ENCODE measurements at regions not wholly inside any gene's neighbourhood (a gene's known extent, or its start where the extent isn't known, plus 50 kb on each side); places are given as distances from the start of the nearest gene placed in this dataset.
A peak's percentile ranks its signal among the peaks of the same experiment; 100 is the strongest.

DNA sequence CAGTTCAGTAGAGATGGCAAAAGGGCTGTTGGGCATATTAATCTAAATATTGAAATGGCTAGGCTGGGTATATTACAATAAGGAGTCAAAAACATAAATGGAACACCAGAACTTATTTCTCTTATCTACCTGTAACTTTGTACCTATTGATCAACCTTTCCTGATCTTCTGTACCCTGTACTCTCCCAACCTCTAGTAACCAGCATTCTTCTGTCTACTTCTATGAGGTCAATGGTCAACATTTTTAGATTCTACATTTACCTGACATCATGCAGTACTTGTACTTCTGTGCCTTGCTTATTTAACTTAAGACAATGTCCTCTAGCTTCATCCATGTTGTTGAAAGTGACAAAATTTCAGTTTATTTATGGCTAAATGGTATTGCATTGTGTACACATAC, 467.3 kb downstream of the TAF11L14 start:
- no peak for DNase-seq
- Histone ChIP-seq H3K4me3 (no peak overlapping the region), H3K27me3 (no peaks in the 10 kb centered on the region), H3K36me3 (no peaks in the 10 kb centered on the region), H3K4me1 (no peaks in the 10 kb centered on the region), H3K27ac (no peak overlapping the region), H3K9me3 (no peaks in the 10 kb centered on the region)
- ATAC-seq (ENCODE audit: low FRiP score in 2 of 2): no peak
- TF ChIP-seq EP300 (IDR thresholded peaks at IDR 0.05) (no peak), POLR2AphosphoS5 (IDR thresholded peaks at IDR 0.05) (no peak), POLR2A (IDR thresholded peaks at IDR 0.05) (no peak)
- TF ChIP-seq, protein P1, sequence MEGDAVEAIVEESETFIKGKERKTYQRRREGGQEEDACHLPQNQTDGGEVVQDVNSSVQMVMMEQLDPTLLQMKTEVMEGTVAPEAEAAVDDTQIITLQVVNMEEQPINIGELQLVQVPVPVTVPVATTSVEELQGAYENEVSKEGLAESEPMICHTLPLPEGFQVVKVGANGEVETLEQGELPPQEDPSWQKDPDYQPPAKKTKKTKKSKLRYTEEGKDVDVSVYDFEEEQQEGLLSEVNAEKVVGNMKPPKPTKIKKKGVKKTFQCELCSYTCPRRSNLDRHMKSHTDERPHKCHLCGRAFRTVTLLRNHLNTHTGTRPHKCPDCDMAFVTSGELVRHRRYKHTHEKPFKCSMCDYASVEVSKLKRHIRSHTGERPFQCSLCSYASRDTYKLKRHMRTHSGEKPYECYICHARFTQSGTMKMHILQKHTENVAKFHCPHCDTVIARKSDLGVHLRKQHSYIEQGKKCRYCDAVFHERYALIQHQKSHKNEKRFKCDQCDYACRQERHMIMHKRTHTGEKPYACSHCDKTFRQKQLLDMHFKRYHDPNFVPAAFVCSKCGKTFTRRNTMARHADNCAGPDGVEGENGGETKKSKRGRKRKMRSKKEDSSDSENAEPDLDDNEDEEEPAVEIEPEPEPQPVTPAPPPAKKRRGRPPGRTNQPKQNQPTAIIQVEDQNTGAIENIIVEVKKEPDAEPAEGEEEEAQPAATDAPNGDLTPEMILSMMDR (IDR thresholded peaks at IDR 0.05): no peak

DNA sequence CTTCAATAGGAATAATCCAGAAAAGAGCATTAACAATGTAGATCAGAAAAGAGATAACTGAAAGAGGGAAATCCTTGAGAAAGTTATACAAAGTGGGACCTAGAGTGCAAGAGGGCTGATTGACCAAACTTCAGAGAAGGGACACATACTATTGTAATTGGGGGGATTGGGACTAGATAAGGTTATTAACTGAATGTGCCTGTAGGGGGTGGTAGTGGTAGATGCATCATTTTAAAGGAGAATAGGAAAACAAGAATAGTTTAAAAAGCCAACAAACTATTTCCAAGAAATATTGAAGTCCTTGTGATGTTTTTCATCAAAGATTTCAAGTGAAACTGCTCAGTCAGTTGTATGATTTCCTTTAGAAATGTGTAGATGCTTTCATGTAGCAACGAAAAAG, 468.5 kb downstream of the TAF11L14 start:
- ATAC-seq (ENCODE audit: low FRiP score in 2 of 2) (no peak), DNase-seq (no peak)
- Histone ChIP-seq H3K4me3 (no peak overlapping the region), H3K4me1 (no peaks in the 10 kb centered on the region), H3K27ac (no peak overlapping the region), H3K9me3 (no peaks in the 10 kb centered on the region), H3K36me3 (no peaks in the 10 kb centered on the region), H3K27me3 (no peaks in the 10 kb centered on the region)
- TF ChIP-seq, protein P1 (IDR thresholded peaks at IDR 0.05): no peak
- no peak for TF ChIP-seq POLR2AphosphoS5 (IDR thresholded peaks at IDR 0.05)
- TF ChIP-seq POLR2A (IDR thresholded peaks at IDR 0.05): no peak
- TF ChIP-seq EP300 (IDR thresholded peaks at IDR 0.05): no peak
- WGBS, 2 donors: 27 to 59% methylated on average over 1 of the region's 1 CpG

DNA sequence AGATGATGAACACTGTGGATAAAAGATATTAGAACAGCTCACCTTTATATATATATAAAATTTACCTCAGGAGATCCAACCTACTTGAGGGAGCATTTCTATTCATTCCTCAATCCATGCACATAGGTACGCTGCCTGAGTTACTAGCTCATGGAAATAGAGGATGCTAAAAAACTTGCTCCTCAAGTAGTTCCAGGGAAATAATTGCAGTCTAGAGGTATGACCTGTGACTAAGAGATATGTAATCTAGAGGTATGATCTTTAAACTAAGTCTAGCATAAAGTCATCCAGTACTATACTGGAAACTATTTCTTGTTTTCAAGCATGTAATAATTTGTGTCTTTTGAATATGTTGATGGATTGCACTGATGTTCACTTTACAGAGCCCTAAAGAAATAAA, 471.2 kb downstream of the TAF11L14 start:
- TF ChIP-seq, protein P1 (IDR thresholded peaks at IDR 0.05): no peak
- TF ChIP-seq EP300 (IDR thresholded peaks at IDR 0.05): no peak
- no peak for TF ChIP-seq POLR2AphosphoS5 (IDR thresholded peaks at IDR 0.05)
- no peak for TF ChIP-seq POLR2A (IDR thresholded peaks at IDR 0.05)
- Histone ChIP-seq H3K4me1 (no peaks in the 10 kb centered on the region), H3K4me3 (no peak overlapping the region), H3K36me3 (no peaks in the 10 kb centered on the region), H3K27me3 (no peaks in the 10 kb centered on the region), H3K9me3 (no peaks in the 10 kb centered on the region), H3K27ac (no peak overlapping the region)
- ATAC-seq (ENCODE audit: low FRiP score in 2 of 2) (no peak), DNase-seq (no peak)
- WGBS, 2 donors: 93 to 94% methylated on average over 1 of the region's 1 CpG

DNA sequence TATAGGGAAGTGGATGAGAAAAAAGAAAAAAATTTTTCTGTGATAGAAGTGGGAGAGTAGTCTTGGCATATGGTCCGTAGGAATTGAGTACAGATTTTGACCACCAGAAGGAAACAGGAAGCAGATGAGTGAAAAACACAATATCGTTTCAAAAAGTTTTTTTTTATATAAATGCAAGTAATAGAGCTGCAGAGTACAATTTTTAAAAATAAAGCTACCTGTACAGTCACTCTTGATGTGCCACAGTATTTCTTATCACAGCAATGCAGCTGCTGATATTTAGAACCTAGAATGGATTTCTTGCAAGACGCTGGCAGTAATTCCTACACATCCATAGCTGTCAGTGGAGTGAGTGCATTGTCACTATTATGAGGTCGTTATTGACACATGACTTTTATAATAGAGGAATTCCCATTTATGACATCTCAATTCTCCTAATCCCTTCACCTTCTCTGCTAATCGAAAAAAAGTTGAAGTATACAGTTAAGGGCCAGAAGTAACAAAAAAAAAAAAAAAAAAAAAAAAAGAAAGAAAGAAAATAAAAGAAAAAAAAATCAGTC, 477.7 kb downstream of the TAF11L14 start:
- 55 to 62% methylated on average over 5 of the region's 5 CpGs for WGBS, 2 donors
- Histone ChIP-seq H3K9me3 (no peaks in the 10 kb centered on the region), H3K27me3 (no peaks in the 10 kb centered on the region), H3K4me3 (no peak overlapping the region), H3K27ac (no peak overlapping the region), H3K4me1 (no peaks in the 10 kb centered on the region), H3K36me3 (no peaks in the 10 kb centered on the region)
- no peak for TF ChIP-seq POLR2A (IDR thresholded peaks at IDR 0.05)
- TF ChIP-seq, protein P1 (IDR thresholded peaks at IDR 0.05): no peak
- no peak for TF ChIP-seq EP300 (IDR thresholded peaks at IDR 0.05)
- no peak for TF ChIP-seq POLR2AphosphoS5 (IDR thresholded peaks at IDR 0.05)
- DNase-seq (no peak), ATAC-seq (ENCODE audit: low FRiP score in 2 of 2) (no peak)

DNA sequence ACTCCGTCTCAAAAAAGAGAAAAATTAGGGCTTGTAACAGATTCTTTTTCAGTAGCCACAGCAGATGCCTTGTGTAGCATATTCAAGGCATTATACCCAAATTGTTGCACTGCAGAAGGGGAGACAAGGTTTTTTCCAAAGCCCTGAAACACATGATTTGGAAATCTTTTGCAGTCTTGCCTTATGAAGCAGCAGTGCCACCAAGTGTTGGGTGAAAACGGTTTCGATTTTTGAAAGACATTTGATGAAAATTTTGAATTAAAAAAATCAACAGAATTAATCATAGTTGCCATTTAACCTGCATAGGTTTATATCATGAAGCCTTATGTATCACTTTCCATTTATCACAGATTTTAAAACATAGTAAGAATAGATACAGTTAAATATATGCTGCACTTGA, 479.5 kb downstream of the TAF11L14 start:
- 61 to 69% methylated on average over 3 of the region's 3 CpGs for WGBS, 2 donors
- no peak for DNase-seq
- no peak overlapping the region for H3K27ac ChIP-seq

More for the DNA sequence above, 479.5 kb downstream of the TAF11L14 start:
- TF ChIP-seq, protein P1 (IDR thresholded peaks at IDR 0.05): peak in 1 of 6 experiments; percentile 11
- TF ChIP-seq POLR2AphosphoS5 (IDR thresholded peaks at IDR 0.05): no peak
- no peak for TF ChIP-seq POLR2A (IDR thresholded peaks at IDR 0.05)
- no peak for TF ChIP-seq EP300 (IDR thresholded peaks at IDR 0.05)
- Histone ChIP-seq H3K4me1 (no peaks in the 10 kb centered on the region), H3K9me3 (no peaks in the 10 kb centered on the region), H3K27me3 (no peaks in the 10 kb centered on the region), H3K36me3 (no peaks in the 10 kb centered on the region), H3K4me3 (no peak overlapping the region)
- ATAC-seq (ENCODE audit: low FRiP score in 2 of 2): no peak
